DMS 273 treated with DMSO at 0.1 percent for 48 hours (cell line): ENCODE measurements at regions not wholly inside any gene's neighbourhood (a gene's known extent, or its start where the extent isn't known, plus 50 kb on each side); places are given as distances from the start of the nearest gene placed in this dataset.
"Not testable (repeated sequence)": the region's sequence is repeated elsewhere in the genome, so short reads cannot be mapped to it uniquely, and the experiment has no call there.

Experiments
- DNase-seq: peaks from one replicate; lab custom pipeline; 2025; lab: John Stamatoyannopoulos, UW

DNA sequence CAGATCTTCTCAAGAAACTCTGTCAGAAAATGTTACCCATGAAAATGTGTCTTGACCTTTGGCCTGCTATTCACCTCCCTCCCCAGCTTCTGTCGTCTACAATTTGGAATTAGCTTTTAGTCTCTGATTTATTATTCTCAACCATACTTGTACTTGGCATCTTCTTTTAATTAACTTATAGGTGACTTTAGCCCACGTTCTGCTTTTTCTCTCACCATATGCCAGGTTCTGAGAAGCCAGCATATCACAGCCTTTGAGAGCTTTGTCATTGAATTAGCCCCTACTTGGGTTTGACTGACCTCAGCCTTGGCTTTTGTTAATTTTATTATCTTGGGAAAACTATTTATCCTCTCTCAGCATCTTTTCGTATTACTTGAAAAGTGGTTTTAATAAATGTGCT lies 355.9 kb downstream of the OXSM start:
- no peak for DNase-seq

GRCh38 chr3:26157428-26157827 lies 367.5 kb downstream of the OXSM start:
- not testable (repeated sequence) for DNase-seq

- DNase-seq: no peak
These were observed 381.1 kb downstream of the OXSM start for GRCh38 chr3:26171006-26171405.

DNA sequence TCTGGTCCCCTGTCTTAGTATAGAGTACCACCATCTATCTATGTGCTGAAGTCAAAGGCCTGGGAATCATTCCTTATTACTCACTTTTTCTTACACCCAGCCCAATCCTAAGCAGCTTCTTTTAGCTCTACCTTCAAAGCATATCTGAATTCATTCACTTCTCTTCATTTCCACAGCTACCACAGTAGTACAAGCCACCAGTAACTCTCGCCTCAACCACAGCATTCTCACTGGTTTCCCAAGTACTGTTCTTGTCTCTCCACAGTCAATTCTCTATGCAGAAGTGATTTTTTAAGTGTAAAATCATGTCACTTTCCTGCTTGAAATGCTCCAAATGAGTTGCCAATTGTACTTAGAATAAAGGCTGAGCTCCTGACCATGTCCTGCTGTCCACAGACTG lies 401.7 kb downstream of the OXSM start:
- DNase-seq: no peak

DNA sequence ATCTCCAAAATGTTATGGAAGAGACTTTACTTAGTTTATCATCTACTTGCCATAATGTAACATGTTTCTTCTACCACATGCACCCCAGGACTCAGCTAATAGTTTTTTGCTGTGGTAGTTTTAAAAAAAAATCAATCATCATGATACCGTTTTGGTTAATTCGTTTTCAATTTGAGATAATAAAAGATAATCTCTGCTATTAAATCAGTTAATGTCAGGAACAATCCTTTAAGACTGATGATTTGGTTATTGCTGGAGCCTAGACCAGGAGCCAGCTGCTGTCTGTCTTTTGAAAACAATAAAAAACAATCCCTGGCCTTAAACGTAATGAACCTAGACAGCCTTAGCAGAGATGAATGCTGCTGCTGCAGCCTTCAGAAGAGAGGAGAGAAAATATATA lies 403.7 kb downstream of the OXSM start:
- DNase-seq: no peak

DNA sequence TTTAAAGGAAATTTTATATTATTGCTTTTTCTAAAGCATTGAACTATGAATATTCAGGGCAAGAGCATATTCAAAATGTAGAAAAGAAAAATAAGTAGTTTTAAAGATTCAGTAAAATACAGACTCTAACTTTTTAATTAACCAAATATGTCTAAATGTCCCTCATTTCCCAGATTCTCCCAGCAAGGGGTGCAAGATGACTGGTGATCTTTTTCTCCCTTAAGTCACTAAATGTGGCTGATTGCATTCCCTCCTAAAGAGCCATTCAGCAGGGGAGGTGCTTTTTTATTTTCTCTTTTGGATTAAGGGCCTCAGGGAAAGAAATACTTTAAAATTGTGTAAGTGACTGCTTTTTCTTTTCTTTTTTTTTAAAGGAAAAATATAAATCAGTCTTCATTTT lies 406.9 kb downstream of the OXSM start:
- no peak for DNase-seq

- DNase-seq: no peak
These were observed 408.7 kb downstream of the OXSM start for GRCh38 chr3:26198609-26199008.

GRCh38 chr3:26202169-26202568 lies 412.3 kb downstream of the OXSM start:
- DNase-seq: no peak

- DNase-seq: no peak
These were observed 415.6 kb downstream of the OXSM start for GRCh38 chr3:26205475-26205874.

- DNase-seq: no peak
These were observed 414.4 kb upstream of the LRRC3B start for GRCh38 chr3:26208201-26208600.

DNA sequence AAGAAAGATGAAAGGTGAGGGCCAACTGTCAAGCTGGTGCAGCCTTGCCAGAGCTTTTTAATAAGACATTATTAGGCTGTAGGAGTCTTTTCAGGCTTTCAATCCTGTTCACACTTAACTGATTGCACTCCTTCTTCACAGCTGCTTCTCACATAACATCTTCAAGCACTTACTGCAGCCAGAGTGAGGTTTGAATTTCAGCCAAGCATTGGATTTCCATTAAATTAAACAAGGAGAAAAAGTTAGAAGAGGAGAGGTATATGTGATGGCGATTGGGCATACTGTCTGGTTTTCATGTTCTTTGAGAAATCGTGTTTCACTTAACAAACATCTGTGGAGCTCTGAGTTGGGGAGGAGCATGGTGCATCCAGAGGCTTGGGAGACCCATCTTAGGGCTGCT lies 392.8 kb upstream of the LRRC3B start:
- DNase-seq: no peak

DNA sequence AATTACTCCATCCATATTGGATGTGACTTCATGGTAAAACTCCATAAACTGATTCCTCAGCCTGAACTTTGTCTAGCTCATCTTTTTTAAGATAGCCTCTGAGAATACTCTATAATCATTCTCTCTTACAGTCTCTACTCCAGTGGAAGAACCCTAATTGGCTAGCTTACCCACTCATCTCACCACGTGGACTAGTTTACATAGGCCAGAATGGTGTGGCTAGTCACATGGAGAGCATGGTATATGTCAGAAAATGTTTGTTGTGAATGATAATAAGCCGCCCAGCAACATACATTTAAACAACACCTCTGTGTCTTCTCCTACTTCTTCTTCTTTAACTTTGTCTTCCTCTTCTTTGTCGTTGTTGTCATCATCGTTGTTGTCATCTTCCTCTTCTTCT lies 389.2 kb upstream of the LRRC3B start:
- no peak for DNase-seq

DNA sequence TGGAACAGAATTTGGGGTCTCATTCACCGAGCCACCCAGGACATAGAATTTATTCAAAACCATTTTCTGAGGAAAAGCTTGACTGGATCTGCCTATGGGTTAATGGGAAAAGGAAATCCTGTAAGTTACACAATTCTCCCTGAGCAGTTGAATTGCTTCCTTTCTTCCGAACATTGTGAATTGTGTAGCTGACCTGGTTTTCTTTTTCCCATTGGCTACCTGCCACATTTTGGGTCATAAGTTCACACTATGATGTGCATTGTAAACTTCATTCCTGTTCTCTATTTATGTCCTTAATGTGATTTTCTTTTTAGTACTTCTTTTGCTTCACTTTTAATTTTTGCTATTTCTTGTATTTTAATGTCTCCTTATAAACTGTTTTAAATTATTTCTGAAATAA lies 386.0 kb upstream of the LRRC3B start:
- no peak for DNase-seq

- no peak for DNase-seq
These were observed 385.4 kb upstream of the LRRC3B start for GRCh38 chr3:26237036-26237682.

DNA sequence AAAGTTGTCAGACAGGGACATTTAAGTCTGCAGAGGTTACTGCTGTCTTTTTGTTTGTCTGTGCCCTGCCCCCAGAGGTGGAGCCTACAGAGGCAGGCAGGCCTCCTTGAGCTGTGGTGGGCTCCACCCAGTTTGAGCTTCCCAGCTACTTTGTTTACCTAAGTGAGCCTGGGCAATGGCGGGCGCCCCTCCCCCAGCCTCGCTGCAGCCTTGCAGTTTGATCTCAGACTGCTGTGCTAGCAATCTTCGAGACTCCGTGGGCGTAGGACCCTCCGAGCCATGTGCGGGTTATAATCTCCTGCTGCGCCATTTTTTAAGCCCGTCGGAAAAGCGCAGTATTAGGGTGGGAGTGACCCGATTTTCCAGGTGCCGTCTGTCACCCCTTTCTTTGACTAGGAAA lies 378.0 kb upstream of the LRRC3B start:
- DNase-seq: not testable (repeated sequence)

GRCh38 chr3:26245236-26245635 lies 377.3 kb upstream of the LRRC3B start:
- DNase-seq: no peak

DNA sequence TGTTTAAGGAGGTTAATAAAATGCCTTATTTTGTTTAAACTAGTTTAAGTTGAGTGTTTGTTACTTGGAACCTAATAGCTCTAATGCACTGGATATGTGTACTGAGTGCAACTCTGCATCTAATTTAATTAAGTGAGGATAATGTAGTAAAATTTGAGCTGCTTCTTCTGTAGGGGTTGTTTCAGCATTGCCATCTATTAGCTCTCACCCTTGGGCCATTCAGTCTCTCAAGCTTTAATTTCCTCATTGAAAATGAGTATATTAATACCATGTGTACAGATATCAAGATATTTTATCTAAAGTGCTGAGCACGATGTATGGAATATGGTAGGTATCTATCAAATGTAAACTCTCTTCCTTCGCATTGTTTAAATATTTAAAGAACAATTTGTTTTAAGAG lies 375.7 kb upstream of the LRRC3B start:
- DNase-seq: no peak

DNA sequence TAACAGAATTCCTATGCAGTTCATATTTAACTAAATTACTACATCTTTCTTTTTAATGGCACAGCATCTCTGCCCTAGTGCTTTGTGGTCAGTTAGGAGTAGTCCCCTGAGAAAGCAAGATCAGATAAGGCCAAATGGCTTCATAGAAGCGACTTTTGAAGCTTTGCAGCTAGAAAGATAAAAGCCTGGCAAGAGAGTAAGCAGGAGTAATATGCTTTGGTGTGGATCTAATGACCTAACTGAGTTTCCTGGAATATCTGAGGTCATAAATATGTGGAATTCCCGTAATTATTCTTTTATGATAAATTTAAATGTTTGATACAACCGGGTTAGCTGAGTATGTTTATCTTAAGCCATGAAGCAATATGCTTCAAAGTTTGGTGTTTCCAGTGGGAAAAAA lies 374.9 kb upstream of the LRRC3B start:
- no peak for DNase-seq

DNA sequence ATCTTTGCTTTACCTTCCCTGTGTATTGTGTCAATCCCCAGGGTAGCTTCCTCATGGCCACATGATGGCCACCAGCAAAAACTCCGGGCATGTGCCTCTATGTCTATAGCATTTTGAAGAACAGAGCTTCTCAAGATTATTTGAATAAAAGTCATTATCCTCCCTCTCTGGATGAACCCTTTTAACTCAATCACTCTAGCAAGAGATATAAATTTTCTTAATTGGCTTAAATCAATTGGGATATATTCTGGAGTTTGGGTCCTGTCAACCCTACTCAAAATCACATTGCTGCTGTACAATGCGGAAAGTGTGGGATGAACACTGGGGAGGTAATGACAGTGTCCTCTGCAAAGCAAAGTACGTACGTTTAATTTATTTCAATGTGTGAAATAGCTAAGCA lies 370.6 kb upstream of the LRRC3B start:
- DNase-seq: no peak

DNA sequence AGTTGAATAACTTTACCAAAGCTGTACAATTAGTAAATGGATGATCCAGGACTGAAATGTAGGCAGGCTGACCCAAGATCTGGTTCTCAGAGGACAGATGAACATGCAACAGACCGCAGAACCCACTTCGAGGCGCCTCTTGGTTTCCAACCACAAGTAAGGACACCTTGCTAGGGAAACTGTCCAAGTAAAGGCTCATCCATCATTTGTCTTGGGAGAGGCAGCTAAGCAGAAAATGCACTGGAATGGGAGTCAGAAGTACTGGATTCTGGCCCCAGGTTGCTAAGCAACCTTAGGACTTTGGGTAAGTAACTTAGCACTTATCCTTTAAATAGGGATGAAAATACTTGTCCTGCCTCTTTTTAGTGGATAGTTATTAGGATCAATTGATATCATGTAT lies 366.3 kb upstream of the LRRC3B start:
- no peak for DNase-seq

DNA sequence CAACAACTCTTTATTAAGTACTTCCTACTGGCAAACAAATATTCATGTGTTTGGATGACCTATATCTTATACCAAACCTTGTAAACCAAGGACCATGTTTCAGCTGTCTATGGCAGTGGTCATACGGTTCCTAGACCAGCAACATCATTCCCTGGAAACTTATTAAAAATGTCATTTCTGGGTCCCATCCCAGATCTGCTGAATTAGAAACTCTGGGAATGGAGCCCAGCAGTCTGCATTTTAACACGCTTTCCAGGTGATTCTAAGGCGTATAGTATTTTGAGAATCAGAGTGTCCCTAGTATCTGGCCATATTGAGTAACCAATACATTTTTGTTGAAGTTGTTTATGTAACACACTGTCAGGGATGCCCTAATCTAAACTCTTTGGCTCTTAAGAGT lies 363.4 kb upstream of the LRRC3B start:
- no peak for DNase-seq

DNA sequence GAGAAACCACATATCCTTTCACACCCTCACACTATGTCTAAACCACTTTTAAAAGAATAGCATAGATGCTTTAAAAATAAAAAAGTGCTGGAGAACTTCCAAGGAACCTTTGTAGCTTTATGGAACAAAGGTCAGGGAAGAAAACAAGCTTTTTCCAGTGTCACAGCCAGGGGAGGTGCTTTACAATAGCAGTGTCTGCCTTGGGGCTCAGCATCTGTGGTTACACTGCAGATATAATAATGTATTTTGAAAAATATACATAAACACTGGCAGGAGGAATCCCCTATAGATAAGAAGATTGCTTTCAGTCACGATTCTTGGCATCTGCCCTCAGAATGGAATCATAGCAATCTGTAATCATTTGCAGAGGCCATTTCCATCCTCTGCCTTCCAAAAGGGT lies 362.4 kb upstream of the LRRC3B start:
- DNase-seq: no peak

- DNase-seq: no peak
These were observed 357.9 kb upstream of the LRRC3B start for GRCh38 chr3:26264708-26265107.

GRCh38 chr3:26271848-26272247 lies 350.7 kb upstream of the LRRC3B start:
- no peak for DNase-seq

- no peak for DNase-seq
These were observed 349.4 kb upstream of the LRRC3B start for GRCh38 chr3:26273196-26273595.
